GM23248 (cell line): ENCODE measurements at regions not wholly inside any gene's neighbourhood (a gene's known extent, or its start where the extent isn't known, plus 50 kb on each side); places are given as distances from the start of the nearest gene placed in this dataset.

ENCODE experiments used
- EZH2 ChIP-seq: fragments of 200-600 bp; sonication (generic); IDR thresholded peaks from 2 replicates; pipeline ENCODE4 v1.6.1; 2018; ENCODE audit warnings: antibody characterized with exemption, mild to moderate bottlenecking; ENCODE audit not compliant: insufficient read depth, poor library complexity, severe bottlenecking
- EZH2phosphoT487 ChIP-seq: fragments of 200-600 bp; sonication (generic); IDR thresholded peaks from 2 replicates; pipeline ENCODE4 v1.6.1; 2018; ENCODE audit warnings: antibody characterized with exemption, moderate library complexity, mild to moderate bottlenecking, low read depth; ENCODE audit not compliant: insufficient read depth

DNA sequence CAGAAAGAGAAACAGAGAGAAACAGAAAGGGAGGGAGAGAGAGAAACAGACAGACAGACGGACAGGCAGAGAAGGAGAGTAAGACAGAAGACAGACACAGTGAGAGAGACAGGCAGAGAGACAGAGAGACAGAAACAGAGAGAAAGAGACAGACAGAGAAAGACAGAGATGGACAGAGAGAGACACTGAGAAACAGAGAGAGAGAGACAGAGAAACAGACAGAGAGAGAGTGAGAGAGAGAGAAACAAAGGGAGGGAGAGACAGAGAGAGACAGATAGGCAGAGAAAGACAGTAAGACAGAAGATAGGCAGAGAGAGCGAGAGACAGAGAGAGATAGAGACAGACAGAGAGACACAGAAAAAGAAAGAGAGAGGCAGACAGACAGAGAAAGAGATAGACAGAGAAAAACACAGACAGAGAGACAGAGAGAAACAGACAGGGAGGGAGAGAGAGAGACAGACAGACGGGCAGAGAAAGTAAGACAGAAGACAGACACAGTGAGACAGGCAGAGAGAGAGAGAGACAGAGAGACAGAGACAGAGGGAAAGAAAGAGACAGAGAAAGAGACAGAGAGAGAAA lies 753.4 kb upstream of the DEFB115 start:
- no peak for TF ChIP-seq EZH2phosphoT487
- TF ChIP-seq EZH2, result no peak
